Liver (tissue), 7 donors: ENCODE measurements at regions not wholly inside any gene's neighbourhood (a gene's known extent, or its start where the extent isn't known, plus 50 kb on each side); places are given as distances from the start of the nearest gene placed in this dataset.

Experiments used
- DNase-seq: peaks from one replicate; pipeline ENCODE4 v3.0.0-alpha.2; 2017; ENCODE audit warnings: low spot score
- H3K27ac ChIP-seq, 2 donors: one replicate each; pipeline ENCODE4 v1.7.0; 2013; ENCODE audit warnings: inconsistent platforms in 2 of 2, low read length in 2 of 2, control low read depth in 1 of 2, low read depth in 1 of 2, mild to moderate bottlenecking in 1 of 2
- H3K27me3 ChIP-seq, 4 donors: one replicate each; pipeline versions ENCODE4 v1.6.1 to v1.7.0; 2013; ENCODE audit warnings: low read length in 3 of 4, inconsistent platforms in 1 of 4, mild to moderate bottlenecking in 1 of 4, moderate library complexity in 1 of 4; ENCODE audit not compliant: control insufficient read depth in 4 of 4, insufficient read depth in 4 of 4
- H3K36me3 ChIP-seq, 4 donors: one replicate each; pipeline versions ENCODE4 v1.6.1 to v1.7.0; 2013; ENCODE audit warnings: low read length in 3 of 4, mild to moderate bottlenecking in 3 of 4, low read depth in 1 of 4, moderate library complexity in 1 of 4; ENCODE audit not compliant: control insufficient read depth in 4 of 4, insufficient read depth in 3 of 4
- H3K4me1 ChIP-seq, 4 donors: one replicate each; pipeline versions ENCODE4 v1.6.1 to v1.7.0; 2013; ENCODE audit warnings: low read length in 3 of 4, mild to moderate bottlenecking in 3 of 4, moderate library complexity in 1 of 4; ENCODE audit not compliant: control insufficient read depth in 4 of 4, insufficient read depth in 4 of 4
- H3K4me3 ChIP-seq, 3 donors: one replicate each; pipeline versions ENCODE4 v1.6.1 to v1.7.0; 2013; ENCODE audit warnings: low read length in 3 of 3, control low read depth in 1 of 3, low read depth in 1 of 3, mild to moderate bottlenecking in 1 of 3
- H3K9ac ChIP-seq, 2 donors: one replicate each; pipeline ENCODE4 v1.7.0; 2013; ENCODE audit warnings: low read length in 2 of 2, mild to moderate bottlenecking in 2 of 2, moderate library complexity in 2 of 2, control low read depth in 1 of 2, low read depth in 1 of 2
- H3K9me3 ChIP-seq, 4 donors: one replicate each; pipeline versions ENCODE4 v1.6.1 to v1.7.0; 2013; ENCODE audit warnings: low read length in 3 of 4; ENCODE audit not compliant: control insufficient read depth in 4 of 4
- EGR1 ChIP-seq, 2 donors: IDR thresholded peaks; 2 replicates each; pipeline ENCODE4 v1.6.1; 2016 to 2018; ENCODE audit warnings: antibody characterized with exemption in 2 of 2, low read depth in 2 of 2
- FOXA1 ChIP-seq: IDR thresholded peaks from 2 replicates; pipeline ENCODE4 v1.6.1; 2016; ENCODE audit warnings: antibody characterized with exemption
- FOXA2 ChIP-seq: IDR thresholded peaks from 2 replicates; pipeline ENCODE4 v1.6.1; 2016; ENCODE audit warnings: antibody characterized with exemption
- HNF4A ChIP-seq, 2 donors: conservative IDR thresholded peaks; 2 replicates each; pipeline ENCODE4 v1.6.1; 2016; ENCODE audit warnings: antibody characterized with exemption in 2 of 2, mild to moderate bottlenecking in 2 of 2
- HNF4G ChIP-seq: IDR thresholded peaks from 2 replicates; pipeline ENCODE4 v1.6.1; 2016; ENCODE audit warnings: antibody characterized with exemption
- NR2F2 ChIP-seq: IDR thresholded peaks from 2 replicates; pipeline ENCODE4 v1.6.1; 2016; ENCODE audit warnings: antibody characterized with exemption
- RAD21 ChIP-seq, 2 donors: IDR thresholded peaks; 2 replicates each; pipeline ENCODE4 v1.6.1; 2016; ENCODE audit warnings: antibody characterized with exemption in 2 of 2, mild to moderate bottlenecking in 2 of 2
- RXRA ChIP-seq, 2 donors: IDR thresholded peaks; 2 replicates each; pipeline ENCODE4 v1.6.1; 2017 to 2018; ENCODE audit warnings: antibody characterized with exemption in 2 of 2, mild to moderate bottlenecking in 1 of 2
- SP1 ChIP-seq: IDR thresholded peaks from 2 replicates; pipeline ENCODE4 v1.6.1; 2018; ENCODE audit warnings: antibody characterized with exemption, mild to moderate bottlenecking
- TAF1 ChIP-seq: conservative IDR thresholded peaks from 2 replicates; pipeline ENCODE4 v1.6.1; 2016; ENCODE audit warnings: antibody characterized with exemption, mild to moderate bottlenecking
- YY1 ChIP-seq: IDR thresholded peaks from 2 replicates; pipeline ENCODE4 v1.6.1; 2016; ENCODE audit warnings: antibody characterized with exemption, mild to moderate bottlenecking
- WGBS: extraction: QIAGEN DNeasy Blood & Tissue Kit; methylation state at CpG from one replicate; pipeline ENCODE4 v1.1.7; 2013; 5-methylcytosine and 5-hydroxymethylcytosine counted together
- TF ChIP-seq, protein P1 (sequence below): IDR thresholded peaks from 2 replicates; pipeline ENCODE4 v1.6.1; 2016; ENCODE audit warnings: antibody characterized with exemption
- TF ChIP-seq, protein P2 (sequence below): IDR thresholded peaks from 2 replicates; pipeline ENCODE4 v1.6.1; 2016; ENCODE audit warnings: antibody characterized with exemption, mild to moderate bottlenecking
- TF ChIP-seq, protein P3 (sequence below): IDR thresholded peaks from 2 replicates; pipeline ENCODE4 v1.6.1; 2016; ENCODE audit warnings: antibody characterized with exemption
- TF ChIP-seq, protein P4 (sequence below): IDR thresholded peaks from 2 replicates; pipeline ENCODE4 v1.6.1; 2016; ENCODE audit warnings: antibody characterized with exemption
- donor health status: healthy.
- donor health status: healthy.
- donor health status: healthy.
- donor health status: healthy.

DNA sequence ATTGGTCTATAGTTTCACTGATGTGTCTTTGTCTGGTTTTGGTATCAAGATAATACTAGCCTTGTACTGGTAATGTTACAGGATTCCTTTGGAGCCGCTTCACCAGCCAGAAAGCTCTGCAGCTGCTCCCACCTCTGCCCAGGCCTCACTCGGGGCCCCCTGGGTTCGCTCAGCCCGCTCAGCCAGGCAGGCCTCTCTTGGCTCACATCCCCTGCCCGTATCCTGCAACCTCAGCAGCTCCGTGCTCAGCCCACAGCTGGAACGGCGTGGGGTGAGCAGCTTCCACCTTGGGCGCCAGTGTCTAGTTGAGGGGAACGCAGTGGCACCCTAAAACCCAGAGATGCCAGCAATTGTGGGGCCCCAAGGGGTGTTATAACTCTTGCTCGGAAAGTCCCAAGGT lies 429.7 kb upstream of the ROBO2 start:
- Histone ChIP-seq H3K4me3 (no peak overlapping the region), H3K27me3 (no peaks in the 10 kb centered on the region), H3K9me3 (peaks cover 0 to 2% (median 0%) of the 10 kb centered on the region in 4 donors), H3K4me1 (no peaks in the 10 kb centered on the region), H3K36me3 (no peaks in the 10 kb centered on the region), H3K27ac (no peak overlapping the region), H3K9ac (no peak overlapping the region)
- DNase-seq = no peak
- 83% methylated on average over 11 of the region's 11 CpGs for WGBS
- TF ChIP-seq EGR1 (IDR thresholded peaks at IDR 0.05; ENCODE audit: low read depth in 2 of 2) (no peak), TAF1 (no peak)

DNA sequence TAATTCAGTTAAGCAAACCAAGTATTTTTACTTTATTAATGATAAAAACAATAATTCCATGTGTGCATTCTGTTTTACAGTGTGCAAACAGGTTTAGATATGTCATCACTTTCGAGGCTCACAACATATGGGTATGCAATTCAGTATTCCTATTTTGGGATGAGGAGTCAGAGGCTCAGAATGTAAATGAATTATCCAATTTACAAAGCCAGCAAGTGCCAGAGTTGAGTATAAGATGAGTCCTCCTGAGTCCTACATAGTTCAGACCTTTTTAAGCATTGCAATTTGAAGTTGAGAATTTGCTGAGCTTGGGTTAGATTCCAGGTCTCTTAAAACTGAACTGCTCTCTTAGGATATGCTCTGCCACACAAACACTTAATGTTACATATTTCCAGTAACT lies 424.2 kb upstream of the ROBO2 start:
- H3K9me3 ChIP-seq = no peaks in the 10 kb centered on the region
- no peaks in the 10 kb centered on the region for H3K36me3 ChIP-seq
- H3K4me1 ChIP-seq = no peaks in the 10 kb centered on the region
- H3K9ac ChIP-seq = no peak overlapping the region
- H3K4me3 ChIP-seq = no peak overlapping the region
- WGBS = 84% methylated on average over 1 of the region's 1 CpG
- TF ChIP-seq SP1 = no peak
- TF ChIP-seq FOXA2 = no peak
- TF ChIP-seq, protein P1, sequence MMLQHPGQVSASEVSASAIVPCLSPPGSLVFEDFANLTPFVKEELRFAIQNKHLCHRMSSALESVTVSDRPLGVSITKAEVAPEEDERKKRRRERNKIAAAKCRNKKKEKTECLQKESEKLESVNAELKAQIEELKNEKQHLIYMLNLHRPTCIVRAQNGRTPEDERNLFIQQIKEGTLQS = no peak
- no peak for TF ChIP-seq NR2F2
- no peak for TF ChIP-seq HNF4G
- TF ChIP-seq, protein P2, sequence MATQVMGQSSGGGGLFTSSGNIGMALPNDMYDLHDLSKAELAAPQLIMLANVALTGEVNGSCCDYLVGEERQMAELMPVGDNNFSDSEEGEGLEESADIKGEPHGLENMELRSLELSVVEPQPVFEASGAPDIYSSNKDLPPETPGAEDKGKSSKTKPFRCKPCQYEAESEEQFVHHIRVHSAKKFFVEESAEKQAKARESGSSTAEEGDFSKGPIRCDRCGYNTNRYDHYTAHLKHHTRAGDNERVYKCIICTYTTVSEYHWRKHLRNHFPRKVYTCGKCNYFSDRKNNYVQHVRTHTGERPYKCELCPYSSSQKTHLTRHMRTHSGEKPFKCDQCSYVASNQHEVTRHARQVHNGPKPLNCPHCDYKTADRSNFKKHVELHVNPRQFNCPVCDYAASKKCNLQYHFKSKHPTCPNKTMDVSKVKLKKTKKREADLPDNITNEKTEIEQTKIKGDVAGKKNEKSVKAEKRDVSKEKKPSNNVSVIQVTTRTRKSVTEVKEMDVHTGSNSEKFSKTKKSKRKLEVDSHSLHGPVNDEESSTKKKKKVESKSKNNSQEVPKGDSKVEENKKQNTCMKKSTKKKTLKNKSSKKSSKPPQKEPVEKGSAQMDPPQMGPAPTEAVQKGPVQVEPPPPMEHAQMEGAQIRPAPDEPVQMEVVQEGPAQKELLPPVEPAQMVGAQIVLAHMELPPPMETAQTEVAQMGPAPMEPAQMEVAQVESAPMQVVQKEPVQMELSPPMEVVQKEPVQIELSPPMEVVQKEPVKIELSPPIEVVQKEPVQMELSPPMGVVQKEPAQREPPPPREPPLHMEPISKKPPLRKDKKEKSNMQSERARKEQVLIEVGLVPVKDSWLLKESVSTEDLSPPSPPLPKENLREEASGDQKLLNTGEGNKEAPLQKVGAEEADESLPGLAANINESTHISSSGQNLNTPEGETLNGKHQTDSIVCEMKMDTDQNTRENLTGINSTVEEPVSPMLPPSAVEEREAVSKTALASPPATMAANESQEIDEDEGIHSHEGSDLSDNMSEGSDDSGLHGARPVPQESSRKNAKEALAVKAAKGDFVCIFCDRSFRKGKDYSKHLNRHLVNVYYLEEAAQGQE = no peak
- TF ChIP-seq HNF4A (conservative IDR thresholded peaks at IDR 0.05) = no peak
- TF ChIP-seq RAD21 (IDR thresholded peaks at IDR 0.05) = no peak
- TF ChIP-seq, protein P3, sequence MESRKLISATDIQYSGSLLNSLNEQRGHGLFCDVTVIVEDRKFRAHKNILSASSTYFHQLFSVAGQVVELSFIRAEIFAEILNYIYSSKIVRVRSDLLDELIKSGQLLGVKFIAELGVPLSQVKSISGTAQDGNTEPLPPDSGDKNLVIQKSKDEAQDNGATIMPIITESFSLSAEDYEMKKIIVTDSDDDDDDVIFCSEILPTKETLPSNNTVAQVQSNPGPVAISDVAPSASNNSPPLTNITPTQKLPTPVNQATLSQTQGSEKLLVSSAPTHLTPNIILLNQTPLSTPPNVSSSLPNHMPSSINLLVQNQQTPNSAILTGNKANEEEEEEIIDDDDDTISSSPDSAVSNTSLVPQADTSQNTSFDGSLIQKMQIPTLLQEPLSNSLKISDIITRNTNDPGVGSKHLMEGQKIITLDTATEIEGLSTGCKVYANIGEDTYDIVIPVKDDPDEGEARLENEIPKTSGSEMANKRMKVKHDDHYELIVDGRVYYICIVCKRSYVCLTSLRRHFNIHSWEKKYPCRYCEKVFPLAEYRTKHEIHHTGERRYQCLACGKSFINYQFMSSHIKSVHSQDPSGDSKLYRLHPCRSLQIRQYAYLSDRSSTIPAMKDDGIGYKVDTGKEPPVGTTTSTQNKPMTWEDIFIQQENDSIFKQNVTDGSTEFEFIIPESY = no peak
- no peak for TF ChIP-seq TAF1
- TF ChIP-seq FOXA1 = no peak
- TF ChIP-seq, protein P4, sequence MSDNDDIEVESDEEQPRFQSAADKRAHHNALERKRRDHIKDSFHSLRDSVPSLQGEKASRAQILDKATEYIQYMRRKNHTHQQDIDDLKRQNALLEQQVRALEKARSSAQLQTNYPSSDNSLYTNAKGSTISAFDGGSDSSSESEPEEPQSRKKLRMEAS = no peak
- DNase-seq = no peak
- no peaks in the 10 kb centered on the region for H3K27me3 ChIP-seq
- no peak overlapping the region for H3K27ac ChIP-seq

DNA sequence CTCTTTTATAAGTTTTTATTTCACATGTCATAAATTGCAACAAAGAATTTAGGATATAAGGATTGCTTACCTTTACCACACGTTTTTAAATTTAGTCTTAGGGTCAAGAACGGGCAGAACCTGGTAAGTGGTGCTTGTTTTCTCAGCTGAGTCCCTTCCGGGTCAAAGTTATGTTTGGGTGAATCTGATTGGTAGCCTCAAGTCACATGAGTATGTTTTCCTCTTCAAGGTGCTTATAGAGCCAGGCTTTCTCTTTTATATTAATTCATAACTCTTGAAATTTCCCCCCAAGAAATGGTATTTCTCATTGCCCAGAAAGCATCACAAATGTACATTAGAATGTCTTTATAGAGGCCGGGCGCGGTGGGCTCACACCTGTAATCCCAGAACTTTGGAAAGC lies 415.7 kb upstream of the ROBO2 start:
- Histone ChIP-seq H3K4me1 (no peaks in the 10 kb centered on the region), H3K4me3 (no peak overlapping the region), H3K36me3 (no peaks in the 10 kb centered on the region), H3K27me3 (peaks cover 0 to 2% (median 0%) of the 10 kb centered on the region in 4 donors), H3K9ac (no peak overlapping the region), H3K9me3 (no peaks in the 10 kb centered on the region), H3K27ac (no peak overlapping the region)
- DNase-seq = no peak
- WGBS = 83% methylated on average over 6 of the region's 6 CpGs
- TF ChIP-seq, protein P1 = no peak
- no peak for TF ChIP-seq HNF4G
- TF ChIP-seq YY1 = no peak
- TF ChIP-seq RAD21 (IDR thresholded peaks at IDR 0.05) = no peak
- TF ChIP-seq, protein P4 = no peak
- TF ChIP-seq, protein P3 = no peak
- no peak for TF ChIP-seq TAF1
- TF ChIP-seq, protein P2 = no peak
- no peak for TF ChIP-seq RXRA (IDR thresholded peaks at IDR 0.05)
- no peak for TF ChIP-seq NR2F2
- TF ChIP-seq SP1 = no peak
- no peak for TF ChIP-seq FOXA2
- no peak for TF ChIP-seq FOXA1
